ENCODE measurements at regions not wholly inside any gene's neighbourhood (a gene's known extent, or its start where the extent isn't known, plus 50 kb on each side); places are given as distances from the start of the nearest gene placed in this dataset.

DNA sequence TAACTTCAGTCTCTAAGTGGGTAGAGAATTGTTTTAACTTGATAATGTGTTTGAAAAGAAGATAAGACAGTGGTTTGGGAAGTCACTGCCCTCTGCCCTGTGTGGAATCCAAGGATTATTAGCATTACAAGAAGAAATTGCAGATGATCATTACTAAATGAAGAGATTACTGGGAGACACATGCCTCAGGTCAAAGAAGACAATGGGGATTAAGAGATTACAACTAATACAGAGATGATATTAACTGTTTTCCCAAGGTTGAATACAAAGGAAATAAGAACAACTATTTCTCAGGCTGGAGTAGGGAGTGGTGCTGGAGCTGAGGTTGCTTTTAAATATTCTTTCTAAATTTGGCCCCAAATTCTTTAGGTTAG, 166.0 kb downstream of the TRMT11 start:
- CTCF ChIA-PET, result no interaction called here
- TF ChIP-seq CTCF (conservative IDR thresholded peaks at IDR 0.05; ENCODE audit: low read depth), result no peak
- no peak overlapping the region for H3K27ac ChIP-seq
- DNase-seq (ENCODE audit: low spot score), result no peak
- POLR2A ChIA-PET (ENCODE audit: low non-redundant PET), result no interaction called here

- ChIA-PET POLR2A (ENCODE audit: low non-redundant PET) (no interaction called here), CTCF (interaction anchor here (0.6 kb wide), 1 partner anchor 905 kb away, joined by 4 read pairs; no protein-coding TSS in a partner anchor)
- H3K27ac ChIP-seq, result no peak overlapping the region
- no peak for TF ChIP-seq CTCF (conservative IDR thresholded peaks at IDR 0.05; ENCODE audit: low read depth)
- DNase-seq (ENCODE audit: low spot score), result no peak
Observed at GRCh38 chr6:126153661-126154060, 167.3 kb downstream of the TRMT11 start.

GRCh38 chr6:126156973-126157372, 170.6 kb downstream of the TRMT11 start:
- no peak for DNase-seq (ENCODE audit: low spot score)
- POLR2A ChIA-PET (ENCODE audit: low non-redundant PET), result no interaction called here
- H3K27ac ChIP-seq, result no peak overlapping the region
- no peak for TF ChIP-seq CTCF (conservative IDR thresholded peaks at IDR 0.05; ENCODE audit: low read depth)
- CTCF ChIA-PET, result no interaction called here

- no peak for TF ChIP-seq CTCF (conservative IDR thresholded peaks at IDR 0.05; ENCODE audit: low read depth)
- no peak overlapping the region for H3K27ac ChIP-seq
- DNase-seq (ENCODE audit: low spot score), result no peak
- ChIA-PET CTCF (no interaction called here), POLR2A (ENCODE audit: low non-redundant PET) (no interaction called here)
Observed at GRCh38 chr6:126167726-126168125, 172.2 kb upstream of the CENPW start.

- ChIA-PET CTCF (interaction anchor here (0.9 kb wide), 1 partner anchor 626 kb away, joined by 5 read pairs; no protein-coding TSS in a partner anchor), POLR2A (ENCODE audit: low non-redundant PET) (no interaction called here)
- DNase-seq (ENCODE audit: low spot score), result no peak
- no peak for TF ChIP-seq CTCF (conservative IDR thresholded peaks at IDR 0.05; ENCODE audit: low read depth)
- no peak overlapping the region for H3K27ac ChIP-seq
Observed at GRCh38 chr6:126170433-126170832, 169.5 kb upstream of the CENPW start.

DNA sequence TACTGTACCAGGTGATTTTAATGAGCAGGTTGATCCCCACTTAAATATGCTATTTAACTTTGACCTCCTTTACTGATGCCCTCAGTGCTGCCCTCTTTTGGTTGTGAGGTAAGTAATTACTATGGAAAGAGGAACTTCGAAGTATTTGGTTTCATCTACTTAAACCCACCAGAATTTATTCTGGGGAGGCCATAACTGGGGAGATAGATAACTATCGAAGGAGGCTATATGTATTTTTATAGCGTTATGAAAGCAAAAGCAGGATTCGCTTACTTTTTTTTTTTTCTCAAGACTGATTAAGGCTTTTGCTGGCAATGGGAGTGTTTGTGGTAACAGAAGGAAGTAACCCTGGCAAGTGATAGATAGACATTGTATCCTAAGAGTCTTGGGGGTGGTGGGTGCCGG, 168.9 kb upstream of the CENPW start:
- H3K27ac ChIP-seq, result no peak overlapping the region
- TF ChIP-seq CTCF (conservative IDR thresholded peaks at IDR 0.05; ENCODE audit: low read depth), result peak; percentile 40
- ChIA-PET CTCF (no interaction called here), POLR2A (ENCODE audit: low non-redundant PET) (no interaction called here)
- no peak for DNase-seq (ENCODE audit: low spot score)

- CTCF ChIA-PET, result no interaction called here
- POLR2A ChIA-PET (ENCODE audit: low non-redundant PET), result no interaction called here
- TF ChIP-seq CTCF (conservative IDR thresholded peaks at IDR 0.05; ENCODE audit: low read depth), result no peak
Observed at GRCh38 chr6:126172131-126172530, 167.8 kb upstream of the CENPW start.

More at GRCh38 chr6:126172131-126172530, 167.8 kb upstream of the CENPW start:
- no peak overlapping the region for H3K27ac ChIP-seq
- DNase-seq (ENCODE audit: low spot score), result no peak

Measured in RWPE1 (cell line).